ENCODE measurements at regions not wholly inside any gene's neighbourhood (a gene's known extent, or its start where the extent isn't known, plus 50 kb on each side); places are given as distances from the start of the nearest gene placed in this dataset.
A peak's percentile ranks its signal among the peaks of the same experiment; 100 is the strongest.
"Not testable (repeated sequence)": the region's sequence is repeated elsewhere in the genome, so short reads cannot be mapped to it uniquely, and the experiment has no call there.

DNA sequence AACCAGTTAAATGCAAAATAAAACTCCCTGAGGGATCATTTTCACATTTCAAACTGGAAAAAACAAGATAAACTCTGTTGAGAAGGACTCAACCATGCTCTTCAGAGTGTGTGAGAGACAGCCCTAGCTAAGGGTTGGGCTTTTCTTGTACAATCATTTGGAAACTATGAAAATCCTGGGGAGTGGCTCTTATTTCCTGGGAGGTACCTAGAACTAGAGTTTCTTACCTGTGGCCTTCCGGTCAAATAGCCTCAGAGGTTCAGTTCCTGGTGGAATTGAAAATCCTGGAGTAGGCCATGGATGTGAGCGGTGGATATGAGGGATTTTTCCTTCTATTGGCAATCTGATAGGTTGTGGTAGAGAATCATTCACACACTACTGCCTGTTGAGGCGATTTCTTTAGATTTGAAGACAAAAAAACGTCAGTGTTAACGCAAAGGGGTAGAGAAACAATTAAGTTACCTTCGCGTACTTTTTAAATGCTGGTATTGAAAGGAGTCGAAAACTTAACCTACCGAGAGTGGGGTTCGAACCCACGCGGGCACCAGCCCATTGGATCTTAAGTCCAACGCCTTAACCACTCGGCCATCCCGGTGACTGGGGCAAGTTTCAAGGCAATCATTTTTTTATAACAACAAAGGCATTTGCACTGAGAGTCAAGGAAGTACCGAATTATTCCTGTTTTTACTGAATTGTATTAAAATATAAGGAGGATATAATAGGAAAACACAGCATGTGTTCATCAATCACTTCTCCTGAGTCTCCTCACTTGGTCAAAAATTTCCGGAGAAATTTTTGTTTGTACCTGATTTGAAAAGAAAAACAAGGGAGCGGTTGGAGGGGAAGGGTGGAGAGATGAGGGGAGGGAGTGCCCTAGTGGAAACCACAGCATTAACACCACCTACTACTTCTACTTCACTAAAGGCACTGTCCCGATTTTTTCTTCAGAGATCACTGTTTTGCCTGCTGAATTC lies 191.3 kb downstream of the OR2B2 start:
- no peak overlapping the region for H3K4me3 ChIP-seq (ENCODE audit: low read depth, low read length)
- TF ChIP-seq, protein P1, sequence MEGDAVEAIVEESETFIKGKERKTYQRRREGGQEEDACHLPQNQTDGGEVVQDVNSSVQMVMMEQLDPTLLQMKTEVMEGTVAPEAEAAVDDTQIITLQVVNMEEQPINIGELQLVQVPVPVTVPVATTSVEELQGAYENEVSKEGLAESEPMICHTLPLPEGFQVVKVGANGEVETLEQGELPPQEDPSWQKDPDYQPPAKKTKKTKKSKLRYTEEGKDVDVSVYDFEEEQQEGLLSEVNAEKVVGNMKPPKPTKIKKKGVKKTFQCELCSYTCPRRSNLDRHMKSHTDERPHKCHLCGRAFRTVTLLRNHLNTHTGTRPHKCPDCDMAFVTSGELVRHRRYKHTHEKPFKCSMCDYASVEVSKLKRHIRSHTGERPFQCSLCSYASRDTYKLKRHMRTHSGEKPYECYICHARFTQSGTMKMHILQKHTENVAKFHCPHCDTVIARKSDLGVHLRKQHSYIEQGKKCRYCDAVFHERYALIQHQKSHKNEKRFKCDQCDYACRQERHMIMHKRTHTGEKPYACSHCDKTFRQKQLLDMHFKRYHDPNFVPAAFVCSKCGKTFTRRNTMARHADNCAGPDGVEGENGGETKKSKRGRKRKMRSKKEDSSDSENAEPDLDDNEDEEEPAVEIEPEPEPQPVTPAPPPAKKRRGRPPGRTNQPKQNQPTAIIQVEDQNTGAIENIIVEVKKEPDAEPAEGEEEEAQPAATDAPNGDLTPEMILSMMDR (conservative IDR thresholded peaks at IDR 0.05; ENCODE audit: low read depth, low read length) = peak; percentile 10
- peak; percentile 62 for DNase-seq (ENCODE audit: low read depth)

DNA sequence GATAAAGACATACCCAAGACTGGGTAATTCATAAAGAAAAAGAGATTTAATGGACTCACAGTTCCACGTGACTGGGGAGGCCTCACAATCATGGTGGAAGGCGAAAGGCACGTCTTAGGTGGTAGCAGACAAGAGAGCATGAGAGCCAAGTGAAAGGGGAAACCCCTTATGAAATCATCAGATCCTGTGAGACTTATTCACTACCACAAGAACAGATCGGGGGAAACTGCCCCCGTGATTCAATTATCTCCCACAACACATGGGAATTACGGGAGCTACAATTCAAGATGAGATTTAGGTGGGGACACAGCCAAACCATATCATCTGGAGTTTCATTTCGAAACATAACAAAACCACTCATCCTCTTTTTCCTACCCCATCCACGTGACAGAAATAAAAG lies 193.2 kb downstream of the OR2B2 start:
- DNase-seq (ENCODE audit: low read depth) = peak; percentile 5
- H3K4me3 ChIP-seq (ENCODE audit: low read depth, low read length) = not testable (repeated sequence)

DNA sequence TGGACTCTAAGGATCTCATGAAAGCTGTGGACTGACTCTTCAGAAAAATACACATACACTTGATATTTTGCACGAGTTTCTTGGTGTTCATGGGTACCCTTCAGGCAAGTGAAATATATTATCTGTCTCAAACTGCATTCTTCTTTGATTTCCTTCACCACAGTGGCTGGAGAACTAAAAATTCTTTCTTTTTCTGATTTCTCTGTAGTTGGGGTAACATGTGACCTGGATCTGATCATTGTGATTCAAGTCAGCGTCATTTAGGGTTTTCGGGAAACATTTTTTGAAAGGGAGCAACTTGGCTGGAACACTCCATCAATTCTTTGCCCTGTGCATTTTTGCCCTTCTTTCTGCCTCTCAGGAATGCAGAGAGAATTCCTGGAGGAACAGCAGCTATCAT lies 205.8 kb downstream of the OR2B2 start:
- TF ChIP-seq, protein P1 (conservative IDR thresholded peaks at IDR 0.05; ENCODE audit: low read depth, low read length) = no peak
- H3K4me3 ChIP-seq (ENCODE audit: low read depth, low read length) = no peak overlapping the region
- no peak for DNase-seq (ENCODE audit: low read depth)

DNA sequence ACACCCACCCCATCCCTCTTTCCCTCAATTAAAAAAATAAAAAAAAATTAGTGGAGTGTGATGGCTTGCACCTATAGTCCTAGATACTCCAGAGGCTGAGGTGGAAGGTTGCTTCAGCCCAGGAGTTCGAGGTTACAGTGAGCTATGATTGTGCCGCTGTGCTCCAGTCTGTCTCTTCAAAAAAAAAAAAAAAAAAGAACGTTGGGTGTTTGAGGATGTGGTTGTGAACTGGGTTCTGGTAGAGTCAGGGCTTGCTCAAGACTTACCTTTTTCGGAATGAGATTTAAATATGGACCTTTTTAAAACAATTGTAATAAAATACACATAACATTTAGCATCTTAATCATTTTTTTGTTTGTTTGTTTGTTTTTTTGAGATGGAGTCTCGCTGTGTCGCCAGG lies 211.9 kb downstream of the OR2B2 start:
- DNase-seq (ENCODE audit: low read depth) = no peak
- H3K4me3 ChIP-seq (ENCODE audit: low read depth, low read length) = no peak overlapping the region
- TF ChIP-seq, protein P1 (conservative IDR thresholded peaks at IDR 0.05; ENCODE audit: low read depth, low read length) = no peak

DNA sequence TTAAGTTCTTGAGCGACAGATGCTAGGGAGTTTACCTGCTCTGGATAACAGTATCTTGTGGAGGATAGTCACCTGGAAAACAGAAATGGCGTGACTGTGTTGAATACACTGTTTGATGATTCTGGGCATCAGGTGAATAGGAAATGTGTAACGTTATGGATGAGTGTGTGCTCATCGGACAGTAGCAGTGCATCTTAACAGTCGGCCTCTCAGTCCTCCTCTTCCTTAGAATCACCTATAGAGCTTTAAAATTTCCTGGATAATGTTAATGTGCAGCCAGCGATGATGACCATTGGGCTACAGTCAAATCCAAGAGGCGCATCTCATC lies 217.7 kb downstream of the OR2B2 start:
- no peak for DNase-seq (ENCODE audit: low read depth)
- peak overlapping the region; percentile 56 for H3K4me3 ChIP-seq (ENCODE audit: low read depth, low read length)
- TF ChIP-seq, protein P1 (conservative IDR thresholded peaks at IDR 0.05; ENCODE audit: low read depth, low read length) = no peak

DNA sequence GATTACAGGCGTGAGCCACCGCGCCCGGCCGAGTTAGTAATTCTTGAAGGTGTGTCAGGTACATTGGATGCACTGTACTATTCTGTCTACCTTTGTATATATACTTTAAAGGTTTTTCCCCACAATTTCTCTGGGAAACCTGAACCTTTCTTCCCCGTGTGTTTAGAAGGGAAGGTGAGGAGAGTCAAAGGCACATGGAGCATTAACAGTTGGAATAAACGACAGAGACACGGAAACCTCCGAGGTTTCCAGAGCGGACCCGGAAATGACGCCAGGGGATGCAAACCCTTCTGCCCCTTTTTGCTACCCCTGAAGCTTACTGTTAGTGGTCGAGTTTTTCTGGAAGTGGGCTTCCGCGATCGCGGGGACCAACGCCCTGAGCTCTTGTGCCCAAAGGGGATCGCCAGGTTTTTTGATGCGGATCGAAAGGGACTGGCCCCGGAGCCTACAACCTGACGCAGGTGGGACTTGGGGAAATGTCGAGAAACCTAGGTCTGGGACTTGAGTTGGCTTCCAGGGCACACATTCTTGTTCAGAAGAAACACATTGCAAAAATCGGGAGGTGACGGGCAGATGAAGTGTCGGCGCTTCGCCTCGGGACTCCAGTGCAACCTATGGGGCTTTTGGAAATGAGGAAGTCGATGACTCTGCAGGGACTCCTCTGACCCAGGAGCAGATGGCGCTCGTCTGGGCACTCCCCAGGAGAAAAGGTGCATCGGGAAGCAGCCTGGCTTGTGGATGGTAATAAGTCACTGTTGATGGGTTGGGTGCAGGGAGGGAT lies 218.2 kb downstream of the OR2B2 start:
- peak overlapping the region; percentile 56 for H3K4me3 ChIP-seq (ENCODE audit: low read depth, low read length)
- peak; percentile 6 for DNase-seq (ENCODE audit: low read depth)
- TF ChIP-seq, protein P1 (conservative IDR thresholded peaks at IDR 0.05; ENCODE audit: low read depth, low read length) = no peak

DNA sequence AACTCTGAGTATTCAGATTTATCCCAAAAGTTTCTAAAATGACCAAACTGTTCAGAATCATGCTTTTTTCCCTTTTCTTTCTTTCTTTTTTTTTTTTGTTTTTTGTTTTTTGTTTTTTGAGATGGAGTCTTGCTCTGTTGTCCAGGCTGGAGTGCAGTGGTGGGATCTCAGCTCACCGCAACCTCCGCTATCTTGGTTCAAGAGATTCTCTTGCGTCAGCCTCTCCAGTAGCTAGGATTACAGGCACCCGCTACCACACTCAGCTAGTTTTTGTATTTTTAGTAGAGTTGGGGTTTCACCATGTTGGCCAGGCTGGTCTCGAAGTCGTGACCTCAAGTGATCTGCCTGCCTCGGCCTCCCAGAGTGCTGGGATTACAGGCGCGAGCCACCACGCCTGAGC lies 219.2 kb upstream of the ZNF184 start:
- not testable (repeated sequence) for H3K4me3 ChIP-seq (ENCODE audit: low read depth, low read length); DNase-seq (ENCODE audit: low read depth)

Data from choroid plexus epithelial cell (primary cell).